NCI-H2227 (cell line): ENCODE measurements at regions not wholly inside any gene's neighbourhood (a gene's known extent, or its start where the extent isn't known, plus 50 kb on each side); places are given as distances from the start of the nearest gene placed in this dataset.

Experiments
- DNase-seq: peaks from one replicate; lab custom pipeline; 2025; ENCODE audit not compliant: unreplicated experiment; lab: John Stamatoyannopoulos, UW

DNA sequence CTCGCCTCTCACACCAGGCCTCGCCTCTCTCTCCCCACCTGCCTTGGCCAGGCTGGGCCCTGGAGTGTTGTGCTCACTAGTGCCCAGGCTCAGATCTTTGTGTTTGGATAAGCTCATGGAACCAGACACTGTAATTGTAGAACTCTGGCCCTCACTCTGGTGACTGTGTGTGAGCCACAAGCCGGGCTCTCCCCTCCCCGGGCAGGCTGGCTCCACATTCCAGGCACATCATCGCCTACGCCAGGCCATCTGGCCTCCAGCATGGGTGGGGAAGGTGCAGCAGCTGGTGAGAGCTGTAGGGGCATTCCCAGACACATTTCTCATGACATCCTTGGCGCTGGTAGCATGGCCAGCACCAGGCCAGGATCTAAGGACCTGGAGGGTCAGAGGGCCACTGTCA is 202.3 kb downstream of the RAB11FIP4 start:
- DNase-seq = no peak

DNA sequence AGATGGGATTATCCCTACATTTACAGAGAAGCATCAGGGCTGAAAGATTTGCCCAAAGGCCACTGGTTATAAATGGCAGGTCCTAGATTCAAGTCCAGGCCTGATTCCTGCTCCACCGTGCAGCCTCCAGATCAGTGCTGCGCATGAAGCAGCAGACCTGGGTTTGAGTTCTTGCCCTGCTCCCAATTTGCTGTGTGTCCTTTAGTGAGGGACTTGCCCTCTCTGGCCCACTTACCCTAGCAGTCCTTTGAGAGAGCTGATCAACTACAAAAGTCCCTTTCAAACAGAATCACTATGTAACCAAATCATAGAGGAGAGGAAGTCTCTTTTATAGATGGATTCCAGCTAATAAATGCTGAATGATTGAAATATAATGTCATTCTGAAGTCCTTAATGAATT is 200.4 kb downstream of the RAB11FIP4 start:
- DNase-seq = no peak

DNA sequence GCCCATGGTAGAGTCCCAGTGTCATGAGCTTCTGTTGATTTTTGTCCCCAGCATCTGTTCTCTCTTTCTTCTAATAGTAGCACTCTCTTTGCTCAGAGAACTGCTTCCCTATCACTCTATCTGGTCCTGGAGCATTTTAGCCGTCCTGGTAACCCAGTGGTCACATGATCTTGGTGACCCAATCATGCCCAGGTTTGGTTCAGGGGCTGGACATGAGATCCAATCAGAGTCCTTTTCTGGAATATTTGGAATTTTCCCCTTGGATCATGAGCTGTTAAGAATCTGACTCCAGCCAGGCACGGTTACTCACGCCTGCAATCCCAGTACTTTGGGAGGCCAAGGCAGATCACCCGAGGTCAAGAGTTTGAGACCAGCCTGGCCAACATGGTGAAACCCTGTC is 197.0 kb downstream of the RAB11FIP4 start:
- DNase-seq = no peak

DNA sequence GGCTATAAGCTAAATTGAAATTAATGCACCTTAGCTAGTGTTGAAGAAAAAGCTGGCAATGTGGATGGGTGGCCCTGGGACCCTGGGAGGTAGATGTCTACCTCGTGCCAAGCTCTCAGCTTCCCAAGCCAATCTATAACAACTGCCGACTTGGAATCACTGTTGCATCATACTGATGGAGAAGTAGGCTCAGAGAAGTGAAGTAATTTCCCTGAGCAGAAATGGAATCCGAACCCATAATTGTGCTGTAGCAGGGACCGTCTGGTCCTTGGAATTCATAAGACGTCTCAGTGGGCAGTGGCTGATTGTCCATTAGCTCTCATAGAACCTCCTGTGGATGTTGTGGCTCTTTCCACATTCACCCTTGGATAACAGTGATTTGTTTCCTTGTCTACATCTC is 196.6 kb downstream of the RAB11FIP4 start:
- DNase-seq = no peak
